Ectodermal cell (in vitro differentiated cells): ENCODE measurements at regions not wholly inside any gene's neighbourhood (a gene's known extent, or its start where the extent isn't known, plus 50 kb on each side); places are given as distances from the start of the nearest gene placed in this dataset.

ENCODE experiments used
- H3K27ac ChIP-seq: 2 replicates; pipeline ENCODE4 v1.7.0; 2013; ENCODE audit warnings: mild to moderate bottlenecking, low read depth, low read length; ENCODE audit not compliant: insufficient read depth, poor library complexity, severe bottlenecking
- H3K27me3 ChIP-seq: 2 replicates; pipeline ENCODE4 v1.7.0; 2013; ENCODE audit warnings: mild to moderate bottlenecking, low read length; ENCODE audit not compliant: insufficient read depth, control insufficient read depth, poor library complexity, severe bottlenecking
- H3K36me3 ChIP-seq: one replicate; pipeline ENCODE4 v1.7.0; 2013; ENCODE audit warnings: low read length; ENCODE audit not compliant: control insufficient read depth, insufficient read depth
- H3K4me1 ChIP-seq: one replicate; pipeline ENCODE4 v1.7.0; 2013; ENCODE audit warnings: low read length; ENCODE audit not compliant: control insufficient read depth, insufficient read depth
- H3K4me3 ChIP-seq: 2 replicates; pipeline ENCODE4 v1.7.0; 2013; ENCODE audit warnings: low read depth, low read length, control low read depth; ENCODE audit not compliant: insufficient read depth
- H3K9me3 ChIP-seq: 2 replicates; pipeline ENCODE4 v1.7.0; 2013; ENCODE audit warnings: mild to moderate bottlenecking, low read length, moderate library complexity; ENCODE audit not compliant: control insufficient read depth
- WGBS, 2 experiments: methylation state at CpG; one replicate each; pipeline ENCODE4 v1.1.7; 2013; ENCODE audit warnings: missing lambda C conversion rate in 2 of 2; 5-methylcytosine and 5-hydroxymethylcytosine counted together

DNA sequence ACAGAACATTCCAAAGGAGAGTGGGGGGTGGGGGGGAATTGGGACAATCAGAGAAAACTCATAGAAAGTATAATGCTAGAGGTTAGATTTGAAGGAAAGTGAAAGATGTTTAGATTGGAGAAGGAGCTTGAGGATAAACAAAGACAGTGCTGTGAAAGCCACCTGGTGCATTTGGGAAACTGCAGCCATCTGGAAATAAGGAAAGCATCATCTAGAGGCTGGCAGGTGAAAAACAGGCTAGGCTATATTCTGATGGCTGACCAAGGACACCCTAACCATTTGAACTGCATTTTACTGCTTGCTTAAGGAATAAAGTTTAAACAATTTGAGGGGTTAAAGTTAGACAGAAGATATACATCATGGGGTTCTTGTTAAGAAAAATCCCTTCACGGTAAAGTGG lies 296.4 kb downstream of the CETN3 start:
- Histone ChIP-seq H3K4me3 (no peak overlapping the region), H3K27me3 (no peaks in the 10 kb centered on the region), H3K4me1 (no peaks in the 10 kb centered on the region), H3K36me3 (no peaks in the 10 kb centered on the region), H3K27ac (no peak overlapping the region), H3K9me3 (no peaks in the 10 kb centered on the region)
- WGBS, 2 experiments: 41 to 47% methylated on average over 1 of the region's 1 CpG

DNA sequence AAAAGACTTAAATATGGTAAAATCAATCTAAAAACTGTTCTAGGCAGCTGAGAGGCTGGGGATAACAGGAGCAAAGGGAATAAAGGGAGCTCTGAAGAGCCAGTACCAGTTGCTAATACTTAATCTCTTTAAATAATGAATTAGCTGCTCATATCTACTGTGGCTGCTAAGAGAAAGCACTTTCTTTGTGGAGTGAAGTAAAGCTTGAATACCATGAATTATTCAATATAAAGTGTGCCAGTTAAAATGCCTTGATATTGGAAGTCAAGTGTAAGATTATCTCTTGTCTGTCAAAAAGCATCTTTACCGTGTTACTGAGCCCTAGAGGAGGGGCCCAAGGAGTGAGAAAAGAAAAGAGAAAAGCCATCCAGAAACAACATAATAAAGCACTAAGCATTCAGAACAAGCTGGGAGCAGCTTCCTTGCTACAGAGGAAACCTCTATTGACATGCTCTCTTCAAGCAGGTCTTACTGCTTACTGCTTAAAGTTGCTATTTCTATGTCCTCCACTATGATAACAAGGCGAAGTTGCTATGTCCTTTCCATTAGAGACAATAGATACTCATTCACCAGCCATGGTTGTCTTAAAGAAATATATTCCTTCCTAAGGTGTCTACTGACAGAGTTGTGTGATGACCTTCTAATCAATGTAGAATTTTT lies 297.4 kb downstream of the CETN3 start:
- 79 to 87% methylated on average over 2 of the region's 2 CpGs for WGBS, 2 experiments
- Histone ChIP-seq H3K4me3 (no peak overlapping the region), H3K27me3 (no peaks in the 10 kb centered on the region), H3K4me1 (no peaks in the 10 kb centered on the region), H3K27ac (no peak overlapping the region), H3K9me3 (no peaks in the 10 kb centered on the region), H3K36me3 (no peaks in the 10 kb centered on the region)

DNA sequence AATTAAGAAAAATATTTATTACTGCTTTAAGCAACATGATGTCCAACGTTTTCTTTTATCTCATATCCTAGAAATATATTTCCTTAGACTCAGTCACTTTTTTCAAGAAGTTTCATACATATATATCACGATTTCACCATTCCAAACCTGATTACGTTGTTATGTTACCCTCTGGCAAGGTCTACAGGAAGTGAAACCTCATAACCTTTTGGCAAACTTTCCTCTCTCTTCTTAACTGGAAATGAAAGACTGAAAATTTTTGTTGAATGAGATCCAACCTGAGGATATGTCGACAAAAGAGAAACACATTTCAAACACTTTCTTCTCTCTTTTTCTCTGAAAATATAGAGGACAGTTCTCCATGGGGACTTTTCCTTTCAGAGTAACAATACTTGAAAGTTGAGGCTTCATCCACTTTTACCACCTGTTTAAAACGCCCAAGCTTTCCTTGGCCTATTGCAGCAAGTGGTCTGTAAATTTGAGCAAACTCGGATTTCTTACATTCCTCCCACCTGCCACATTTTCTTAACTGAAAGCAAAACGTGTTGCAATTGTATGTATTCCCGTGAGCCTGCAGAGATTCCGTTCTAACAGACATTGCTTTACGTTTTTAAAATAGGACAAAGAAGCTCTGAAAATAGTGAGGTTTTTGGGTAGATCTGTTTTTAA lies 298.1 kb downstream of the CETN3 start:
- Histone ChIP-seq H3K27me3 (no peaks in the 10 kb centered on the region), H3K4me3 (no peak overlapping the region), H3K27ac (no peak overlapping the region), H3K36me3 (no peaks in the 10 kb centered on the region), H3K9me3 (no peaks in the 10 kb centered on the region), H3K4me1 (no peaks in the 10 kb centered on the region)
- WGBS, 2 experiments: 91 to 93% methylated on average over 10 of the region's 10 CpGs

DNA sequence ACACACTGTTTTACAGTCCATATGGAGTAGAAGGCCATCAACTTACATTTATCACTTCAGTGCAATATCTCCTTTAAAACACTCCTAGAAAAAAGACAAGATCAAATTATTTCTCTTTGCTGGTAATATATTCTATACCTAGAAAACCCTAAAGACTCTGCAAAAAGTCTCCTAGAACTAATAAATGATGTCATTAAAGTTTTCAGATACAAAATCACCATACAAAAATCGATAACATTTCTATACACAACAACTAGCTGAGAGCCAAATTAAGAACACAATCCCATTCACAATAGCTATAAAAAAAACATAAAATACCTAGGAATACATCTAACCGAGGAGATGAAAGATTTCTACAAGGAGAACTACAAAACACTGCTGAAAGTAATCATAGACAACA lies 300.3 kb downstream of the CETN3 start:
- no peak overlapping the region for H3K27ac ChIP-seq
- no peaks in the 10 kb centered on the region for H3K36me3 ChIP-seq
- no peaks in the 10 kb centered on the region for H3K4me1 ChIP-seq
- 38 to 45% methylated on average over 2 of the region's 2 CpGs for WGBS, 2 experiments
- no peaks in the 10 kb centered on the region for H3K27me3 ChIP-seq
- no peak overlapping the region for H3K4me3 ChIP-seq
- H3K9me3 ChIP-seq: no peaks in the 10 kb centered on the region

DNA sequence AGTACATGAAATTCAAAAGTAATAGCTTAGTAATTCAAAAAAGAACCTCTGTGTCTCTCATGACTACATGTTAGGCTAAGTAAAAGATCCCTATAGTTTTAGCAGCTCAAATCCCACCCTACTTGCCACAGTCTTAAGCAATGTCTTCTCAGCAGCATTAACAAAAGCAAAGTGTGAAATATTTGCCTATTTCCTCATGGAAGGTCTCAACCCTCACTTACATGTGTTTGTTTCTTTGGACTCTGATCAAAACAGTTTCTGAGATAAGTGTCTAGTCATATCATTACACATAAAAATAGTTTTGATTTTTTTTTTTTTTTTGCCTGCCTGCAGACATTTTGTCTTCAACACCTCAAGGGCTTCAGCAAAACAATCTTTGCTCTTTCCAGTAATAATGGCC lies 310.5 kb downstream of the CETN3 start:
- Histone ChIP-seq H3K4me3 (no peak overlapping the region), H3K27ac (no peak overlapping the region), H3K9me3 (no peaks in the 10 kb centered on the region), H3K27me3 (no peaks in the 10 kb centered on the region), H3K4me1 (no peaks in the 10 kb centered on the region), H3K36me3 (no peaks in the 10 kb centered on the region)

DNA sequence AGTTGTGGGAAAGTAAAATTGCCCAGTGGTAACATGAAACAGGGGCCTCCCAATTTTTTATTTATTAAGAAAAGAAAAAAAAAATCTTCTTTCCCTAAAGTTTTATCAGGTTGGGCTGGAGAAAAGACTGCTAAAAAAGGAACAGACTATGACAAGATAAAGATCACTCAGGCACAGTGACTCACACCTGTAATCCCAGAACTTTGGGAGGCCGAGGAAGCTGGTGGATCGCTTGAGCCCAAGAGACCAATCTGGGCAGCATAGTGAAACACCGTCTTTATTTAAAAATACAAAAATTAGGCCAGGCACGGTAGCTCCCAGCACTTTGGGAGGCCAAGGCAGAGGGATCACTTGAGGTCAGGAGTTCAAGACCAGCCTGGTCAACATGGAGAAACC lies 312.5 kb downstream of the CETN3 start:
- Histone ChIP-seq H3K27ac (no peak overlapping the region), H3K9me3 (no peaks in the 10 kb centered on the region), H3K36me3 (no peaks in the 10 kb centered on the region), H3K4me1 (no peaks in the 10 kb centered on the region), H3K27me3 (no peaks in the 10 kb centered on the region), H3K4me3 (no peak overlapping the region)
- 87 to 90% methylated on average over 4 of the region's 4 CpGs for WGBS, 2 experiments

DNA sequence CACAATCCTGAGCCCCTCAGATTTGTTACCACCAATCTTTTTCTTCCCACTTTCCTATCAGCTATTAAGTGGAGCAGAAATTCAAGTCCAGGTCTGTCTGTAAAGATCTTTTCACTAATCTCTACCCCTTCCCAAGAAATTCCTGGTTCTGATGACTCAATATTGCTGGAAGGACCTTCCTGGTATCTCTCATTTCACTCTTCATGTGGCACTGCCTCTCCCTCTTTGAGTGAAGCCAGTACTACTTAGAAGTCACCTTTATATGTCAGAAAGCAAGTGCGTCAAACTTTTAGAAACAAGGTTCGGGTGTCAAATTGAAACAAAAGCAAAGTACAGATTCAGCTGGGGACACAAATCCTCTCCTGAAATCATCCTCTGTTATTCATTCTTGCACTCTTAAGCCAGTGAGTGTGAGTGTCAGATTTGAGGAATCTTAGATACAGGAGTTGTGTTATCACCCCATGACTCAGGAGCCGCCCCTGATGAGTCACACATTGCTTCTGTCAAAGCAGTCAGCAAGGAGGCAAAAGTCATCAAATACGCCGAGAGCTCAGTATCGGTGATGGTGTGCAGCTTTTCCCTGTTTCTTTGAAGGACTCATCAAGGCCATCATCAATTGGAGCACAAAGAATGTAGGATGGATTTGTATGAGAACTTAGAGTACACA lies 313.0 kb downstream of the CETN3 start:
- H3K9me3 ChIP-seq: no peaks in the 10 kb centered on the region
- no peaks in the 10 kb centered on the region for H3K27me3 ChIP-seq
- H3K36me3 ChIP-seq: no peaks in the 10 kb centered on the region
- WGBS, 2 experiments: 87 to 91% methylated on average over 6 of the region's 6 CpGs
- no peak overlapping the region for H3K4me3 ChIP-seq
- no peak overlapping the region for H3K27ac ChIP-seq
- H3K4me1 ChIP-seq: no peaks in the 10 kb centered on the region

DNA sequence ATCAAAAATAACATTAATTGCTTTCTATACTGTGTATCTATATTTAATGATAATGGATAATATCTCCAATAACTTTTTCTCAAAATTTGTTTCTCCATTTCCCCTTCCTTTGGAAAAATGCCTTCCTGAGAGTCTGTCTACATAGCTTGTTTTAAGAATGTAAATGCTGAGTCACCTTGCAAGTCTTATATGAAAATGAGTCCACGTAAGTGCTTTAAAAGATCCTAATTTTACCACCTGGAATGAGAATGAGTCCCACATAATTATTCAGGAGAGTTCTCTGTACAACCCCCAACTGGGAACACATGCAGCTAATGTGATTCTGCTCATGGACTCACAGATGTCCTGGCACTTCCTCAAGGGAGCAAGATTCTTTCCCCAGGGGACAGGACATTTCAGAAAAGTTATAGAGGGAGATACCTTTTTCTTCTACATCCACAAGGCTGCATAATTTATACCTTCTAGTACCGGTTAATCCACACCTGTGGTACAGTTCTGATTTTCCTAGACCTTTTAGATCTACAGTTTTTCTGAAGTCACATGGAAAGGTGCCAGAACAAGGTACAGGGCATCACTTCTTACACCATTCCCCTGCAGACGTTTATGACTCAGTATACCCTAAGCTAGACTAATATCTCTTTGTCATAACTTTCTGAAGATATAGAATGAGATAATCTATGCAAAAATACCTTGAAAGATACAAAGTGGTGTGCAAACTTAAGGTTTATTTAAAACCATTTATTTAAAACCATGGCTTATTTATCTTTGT lies 314.1 kb downstream of the CETN3 start:
- no peaks in the 10 kb centered on the region for H3K4me1 ChIP-seq
- WGBS, 2 experiments: 91 to 95% methylated on average over 2 to 3 of the region's 3 CpGs
- H3K27me3 ChIP-seq: no peaks in the 10 kb centered on the region
- H3K4me3 ChIP-seq: no peak overlapping the region
- no peaks in the 10 kb centered on the region for H3K36me3 ChIP-seq
- H3K9me3 ChIP-seq: no peaks in the 10 kb centered on the region
- no peak overlapping the region for H3K27ac ChIP-seq

DNA sequence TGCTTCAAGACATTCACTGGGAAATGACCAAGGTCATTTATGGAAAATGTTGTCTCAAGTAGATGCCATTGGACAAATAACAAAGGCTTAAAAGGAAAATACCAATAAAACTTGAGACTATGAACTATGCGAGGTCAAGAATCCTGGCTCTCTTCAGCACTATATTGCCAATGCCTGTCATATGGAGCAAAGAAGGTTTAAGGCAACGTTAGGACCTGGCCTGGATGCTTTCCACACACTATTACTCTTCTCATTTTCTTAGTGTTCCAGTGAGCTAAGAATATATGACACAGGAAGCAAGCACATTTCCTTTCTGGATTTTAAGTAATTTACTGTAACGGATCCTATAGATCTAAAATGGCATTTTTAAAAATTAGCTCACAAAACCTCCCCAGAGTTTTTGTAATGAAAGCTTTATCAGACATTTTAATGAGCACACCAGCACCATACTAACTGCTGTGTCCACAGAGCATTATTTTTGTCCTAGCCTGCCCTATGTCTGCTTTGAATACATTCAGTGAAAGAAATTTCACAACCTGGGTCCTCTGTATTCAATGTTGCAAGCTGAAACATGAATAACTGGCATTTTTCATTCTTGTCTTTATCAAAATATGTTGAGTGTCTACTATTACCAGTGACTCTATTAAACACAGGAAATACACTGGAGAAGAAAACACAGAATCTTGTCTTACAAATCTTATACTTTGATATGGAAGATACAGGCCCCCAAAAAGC lies 315.6 kb downstream of the CETN3 start:
- Histone ChIP-seq H3K9me3 (no peaks in the 10 kb centered on the region), H3K4me3 (no peak overlapping the region), H3K4me1 (no peaks in the 10 kb centered on the region), H3K36me3 (no peaks in the 10 kb centered on the region), H3K27ac (no peak overlapping the region), H3K27me3 (no peaks in the 10 kb centered on the region)
- WGBS, 2 experiments: 61 to 64% methylated on average over 3 of the region's 3 CpGs
